ENCODE measurements at regions not wholly inside any gene's neighbourhood (a gene's known extent, or its start where the extent isn't known, plus 50 kb on each side); places are given as distances from the start of the nearest gene placed in this dataset.

DNA sequence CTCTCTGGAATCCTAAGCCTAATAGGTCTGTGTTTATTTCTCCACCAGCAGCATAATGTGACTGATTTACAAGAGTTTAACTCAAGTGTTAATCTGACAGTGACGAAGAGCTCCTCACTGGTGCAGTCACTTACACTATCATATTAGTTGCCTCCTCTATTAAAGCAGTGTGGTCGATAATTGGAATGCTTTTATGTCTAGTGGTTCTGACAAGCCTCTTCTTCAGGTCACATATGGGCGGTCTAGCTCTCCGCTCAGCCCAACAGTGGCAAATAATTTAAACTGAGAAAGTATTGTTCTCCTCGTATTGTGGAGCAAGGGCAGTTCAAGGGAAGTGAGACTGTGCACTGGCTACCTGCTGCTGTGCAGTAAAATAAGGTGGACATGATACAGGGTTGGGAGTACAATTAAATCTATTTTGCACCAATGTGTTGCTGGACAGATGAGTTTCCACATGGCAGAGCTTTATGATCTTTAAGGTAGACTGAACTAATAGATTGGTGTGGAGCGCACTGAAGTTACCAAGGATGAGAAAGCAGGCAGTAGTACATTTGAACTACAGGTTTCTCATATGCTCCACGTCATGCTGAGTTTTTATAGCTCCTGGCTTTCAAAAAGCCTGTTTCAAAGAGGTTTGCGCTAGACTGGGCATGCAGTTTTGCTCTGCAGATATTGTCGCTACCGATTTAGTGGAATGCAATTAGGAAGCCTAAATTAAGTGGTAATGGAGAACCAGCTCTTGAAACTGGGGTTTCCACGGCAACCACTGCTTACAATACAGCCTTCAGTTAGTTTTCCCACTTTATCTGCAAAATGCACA, 151.7 kb upstream of the POU3F3 start (continued):
- no peak for TF ChIP-seq CSRNP2 (CRISPR knock-in tag; conservative IDR thresholded peaks at IDR 0.05; ENCODE audit: low read depth)
- TF ChIP-seq, protein P1, sequence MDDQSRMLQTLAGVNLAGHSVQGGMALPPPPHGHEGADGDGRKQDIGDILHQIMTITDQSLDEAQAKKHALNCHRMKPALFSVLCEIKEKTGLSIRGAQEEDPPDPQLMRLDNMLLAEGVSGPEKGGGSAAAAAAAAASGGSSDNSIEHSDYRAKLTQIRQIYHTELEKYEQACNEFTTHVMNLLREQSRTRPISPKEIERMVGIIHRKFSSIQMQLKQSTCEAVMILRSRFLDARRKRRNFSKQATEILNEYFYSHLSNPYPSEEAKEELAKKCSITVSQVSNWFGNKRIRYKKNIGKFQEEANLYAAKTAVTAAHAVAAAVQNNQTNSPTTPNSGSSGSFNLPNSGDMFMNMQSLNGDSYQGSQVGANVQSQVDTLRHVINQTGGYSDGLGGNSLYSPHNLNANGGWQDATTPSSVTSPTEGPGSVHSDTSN (CRISPR knock-in tag; IDR thresholded peaks at IDR 0.05; ENCODE audit: borderline replicate concordance) = no peak
- no peak for TF ChIP-seq ZNF24 (IDR thresholded peaks at IDR 0.05)
- no peak for TF ChIP-seq REXO4 (CRISPR knock-in tag; IDR thresholded peaks at IDR 0.05; ENCODE audit: borderline replicate concordance)
- TF ChIP-seq FOXM1 (CRISPR knock-in tag; IDR thresholded peaks at IDR 0.05) = no peak

DNA sequence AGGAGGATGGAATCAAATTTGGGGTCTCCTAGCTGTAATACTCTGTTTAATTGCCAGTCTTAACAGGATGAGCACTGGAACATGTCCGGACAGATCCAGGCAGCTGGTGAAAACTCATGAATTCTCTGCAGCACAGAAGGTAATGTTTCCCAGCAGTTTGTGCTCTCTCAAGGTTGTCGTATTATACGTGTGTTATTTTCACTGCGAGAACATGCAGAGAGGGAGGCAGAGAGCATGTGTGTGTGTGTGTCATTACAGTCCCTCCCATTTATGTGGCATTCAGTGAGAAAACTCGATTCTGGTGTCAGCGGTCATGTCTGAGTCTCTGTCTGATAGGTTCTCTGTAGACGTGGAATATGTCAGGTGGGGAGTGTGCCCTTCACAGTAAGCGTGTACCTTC, 150.2 kb upstream of the POU3F3 start:
- Histone ChIP-seq H3K4me3 (replicated peaks in 1 of 3; ENCODE audit: insufficient read depth in 1 of 3, low read depth in 2 of 3, low read length in 3 of 3) (no peak overlapping the region), H3K9ac (ENCODE audit: insufficient read depth, low read depth, low read length) (no peak overlapping the region), H3K79me2 (ENCODE audit: insufficient read depth, low read length) (no peaks in the 10 kb centered on the region), H3K27ac (ENCODE audit: extremely low read length, insufficient read depth, low read length) (no peak overlapping the region), H3K27me3 (ENCODE audit: control insufficient read depth in 1 of 2, insufficient read depth in 2 of 2, low read length in 2 of 2) (peaks cover 0 to 29% of the 10 kb centered on the region in 2 experiments; a peak in 4 of 5 replicates), H3K9me3 (ENCODE audit: low read length) (no peaks in the 10 kb centered on the region), H3K36me3 (replicated peaks in 1 of 2; ENCODE audit: control insufficient read depth in 1 of 2, insufficient read depth in 2 of 2, low read length in 2 of 2) (no peaks in the 10 kb centered on the region), H3K4me2 (ENCODE audit: low read depth, low read length) (no peak overlapping the region), H2AFZ (ENCODE audit: low read length) (no peak overlapping the region), H3K4me1 (ENCODE audit: insufficient read depth, low read length) (no peaks in the 10 kb centered on the region), H4K20me1 (ENCODE audit: insufficient read depth, low read length) (no peaks in the 10 kb centered on the region)
- no TSS peak for BruUV-seq (replicated peaks)
- FAIRE-seq (no peak), ATAC-seq (no peak), DNase-seq (ENCODE audit: low spot score) (no peak)
- WGBS (ENCODE audit: low lambda C conversion rate) = 52% methylated on average over 8 of the region's 8 CpGs
- CTCF ChIA-PET (ENCODE audit: low intra/inter-chr PET ratio, low total read pairs) = no interaction called here
- in situ Hi-C loops (cut with HindIII; ENCODE audit: extremely low pct_ligation_motif_present, low pct_unique_long_range_greater_than_20kb) = no loop called here
- intact Hi-C loops (cut with micrococcal nuclease; ENCODE audit: unreplicated experiment) = no loop called here
- POLR2A ChIA-PET = no interaction called here
- no peak for TF ChIP-seq ZNF512 (CRISPR knock-in tag; IDR thresholded peaks at IDR 0.05)
- no peak for TF ChIP-seq ZNF547 (CRISPR knock-in tag; IDR thresholded peaks at IDR 0.05)
- TF ChIP-seq, protein P2, sequence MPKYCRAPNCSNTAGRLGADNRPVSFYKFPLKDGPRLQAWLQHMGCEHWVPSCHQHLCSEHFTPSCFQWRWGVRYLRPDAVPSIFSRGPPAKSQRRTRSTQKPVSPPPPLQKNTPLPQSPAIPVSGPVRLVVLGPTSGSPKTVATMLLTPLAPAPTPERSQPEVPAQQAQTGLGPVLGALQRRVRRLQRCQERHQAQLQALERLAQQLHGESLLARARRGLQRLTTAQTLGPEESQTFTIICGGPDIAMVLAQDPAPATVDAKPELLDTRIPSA (CRISPR knock-in tag; IDR thresholded peaks at IDR 0.05; ENCODE audit: borderline replicate concordance) = no peak
- TF ChIP-seq, protein P3, sequence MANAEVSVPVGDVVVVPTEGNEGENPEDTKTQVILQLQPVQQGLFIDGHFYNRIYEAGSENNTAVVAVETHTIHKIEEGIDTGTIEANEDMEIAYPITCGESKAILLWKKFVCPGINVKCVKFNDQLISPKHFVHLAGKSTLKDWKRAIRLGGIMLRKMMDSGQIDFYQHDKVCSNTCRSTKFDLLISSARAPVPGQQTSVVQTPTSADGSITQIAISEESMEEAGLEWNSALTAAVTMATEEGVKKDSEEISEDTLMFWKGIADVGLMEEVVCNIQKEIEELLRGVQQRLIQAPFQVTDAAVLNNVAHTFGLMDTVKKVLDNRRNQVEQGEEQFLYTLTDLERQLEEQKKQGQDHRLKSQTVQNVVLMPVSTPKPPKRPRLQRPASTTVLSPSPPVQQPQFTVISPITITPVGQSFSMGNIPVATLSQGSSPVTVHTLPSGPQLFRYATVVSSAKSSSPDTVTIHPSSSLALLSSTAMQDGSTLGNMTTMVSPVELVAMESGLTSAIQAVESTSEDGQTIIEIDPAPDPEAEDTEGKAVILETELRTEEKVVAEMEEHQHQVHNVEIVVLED (CRISPR knock-in tag; IDR thresholded peaks at IDR 0.05; ENCODE audit: borderline replicate concordance) = no peak
- no peak for TF ChIP-seq SP2 (CRISPR knock-in tag; IDR thresholded peaks at IDR 0.05)
- TF ChIP-seq, protein P4, sequence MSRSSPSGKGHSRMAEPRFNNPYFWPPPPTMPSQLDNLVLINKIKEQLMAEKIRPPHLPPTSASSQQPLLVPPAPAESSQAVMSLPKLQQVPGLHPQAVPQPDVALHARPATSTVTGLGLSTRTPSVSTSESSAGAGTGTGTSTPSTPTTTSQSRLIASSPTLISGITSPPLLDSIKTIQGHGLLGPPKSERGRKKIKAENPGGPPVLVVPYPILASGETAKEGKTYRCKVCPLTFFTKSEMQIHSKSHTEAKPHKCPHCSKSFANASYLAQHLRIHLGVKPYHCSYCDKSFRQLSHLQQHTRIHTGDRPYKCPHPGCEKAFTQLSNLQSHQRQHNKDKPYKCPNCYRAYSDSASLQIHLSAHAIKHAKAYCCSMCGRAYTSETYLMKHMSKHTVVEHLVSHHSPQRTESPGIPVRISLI (CRISPR knock-in tag; IDR thresholded peaks at IDR 0.05; ENCODE audit: borderline replicate concordance) = no peak

All from HepG2 (cell line).